Transverse colon (tissue), 4 donors: ENCODE measurements at regions not wholly inside any gene's neighbourhood (a gene's known extent, or its start where the extent isn't known, plus 50 kb on each side); places are given as distances from the start of the nearest gene placed in this dataset.

Source experiments
- DNase-seq: peaks from one replicate; pipeline ENCODE4 v3.0.0-alpha.2; 2019
- H3K27ac ChIP-seq, 4 donors: fragments of 200-600 bp; sonication (generic); 2 replicates each; pipeline ENCODE4 v1.5.1; 2016 to 2018; ENCODE audit warnings: inconsistent platforms in 4 of 4
- H3K27me3 ChIP-seq: fragments of 200-600 bp; sonication (generic); 2 replicates; pipeline ENCODE4 v1.5.1; 2017; ENCODE audit warnings: inconsistent platforms
- H3K36me3 ChIP-seq, 4 donors: fragments of 200-600 bp; sonication (generic); 2 replicates each; pipeline ENCODE4 v1.5.1; 2017 to 2019; ENCODE audit warnings: inconsistent platforms in 4 of 4
- H3K4me1 ChIP-seq, 4 donors: fragments of 200-600 bp; sonication (generic); 2 replicates each; pipeline ENCODE4 v1.5.1; 2017 to 2020; ENCODE audit warnings: inconsistent platforms in 4 of 4
- H3K4me3 ChIP-seq, 4 donors: fragments of 200-600 bp; sonication (generic); 1 replicate in 1 of 4; 2 replicates in 3 of 4; pipeline versions ENCODE4 v1.5.1 to v1.6.1; 2017 to 2019; ENCODE audit warnings: inconsistent platforms in 4 of 4
- H3K9me3 ChIP-seq, 2 donors: fragments of 200-600 bp; sonication (generic); 2 replicates each; pipeline ENCODE4 v1.5.1; 2017 to 2019; ENCODE audit warnings: inconsistent platforms in 2 of 2
- CTCF ChIP-seq, 5 experiments: fragments of 200-600 bp in 3 of 5; fragments of 450-650 bp in 2 of 5; sonication (generic) in 3 of 5; IDR thresholded peaks; 1 replicate in 2 of 5; 2 replicates in 3 of 5; pipeline ENCODE4 v1.5.1; 2016 to 2017; ENCODE audit warnings: antibody characterized with exemption in 5 of 5, inconsistent platforms in 3 of 5, mild to moderate bottlenecking in 2 of 5, moderate library complexity in 1 of 5
- EP300 ChIP-seq: sonication (generic); formaldehyde crosslinking; IDR thresholded peaks from one replicate; pipeline ENCODE4 v1.6.1; 2017; ENCODE audit warnings: antibody characterized with exemption, low read depth
- POLR2A ChIP-seq: fragments of 450-650 bp; IDR thresholded peaks from one replicate; pipeline ENCODE4 v1.6.1; 2016; ENCODE audit warnings: antibody characterized with exemption, mild to moderate bottlenecking, moderate library complexity
- POLR2AphosphoS5 ChIP-seq, 3 donors: sonication (generic); formaldehyde crosslinking; IDR thresholded peaks; one replicate each; pipeline ENCODE4 v1.6.1; 2016; ENCODE audit warnings: antibody characterized with exemption in 3 of 3
- WGBS, 2 donors: methylation state at CpG; one replicate each; pipeline ENCODE4 v1.1.5; 2018; ENCODE audit warnings: low coverage in 1 of 2; 5-methylcytosine and 5-hydroxymethylcytosine counted together
- in situ Hi-C, 4 donors: fragments of 200-750 bp; cut with MboI; loops; one replicate each; pipeline versions ENCODE4 v1.15.0 to v1.15.1; 2017; ENCODE audit warnings: low sequenced_read_pairs in 3 of 4, low pct_ligation_motif_present in 1 of 4, low pct_unique_long_range_greater_than_20kb in 1 of 4
- intact Hi-C: fragments of 100-400 bp; cut with DNase I; formaldehyde crosslinking; loops from one replicate; pipeline ENCODE4 v1.15.1; 2023; ENCODE audit warnings: low total_unique reads
- small RNA-seq, 4 donors: library from RNA; depleted of rRNA; stranded (forward); fragments of <200 nt; gene quantifications; one replicate each; pipeline ENCODE3, GENCODE V24; 2016

GRCh38 chr5:81802625-81803024 is 51.7 kb upstream of the SSBP2 start:
- peaks cover under 1 to 2% of the 10 kb centered on the region in 2 donors for H3K9me3 ChIP-seq
- in situ Hi-C loops, result no loop called here
- no peaks in the 10 kb centered on the region for H3K27me3 ChIP-seq
- WGBS, 2 donors, result 94 to 100% methylated on average over 2 of the region's 2 CpGs
- DNase-seq, result no peak
- no peaks in the 10 kb centered on the region for H3K4me1 ChIP-seq
- H3K27ac ChIP-seq, result no peak overlapping the region
- no peaks in the 10 kb centered on the region for H3K36me3 ChIP-seq
- no peak for TF ChIP-seq POLR2A
- no peak for TF ChIP-seq CTCF (IDR thresholded peaks at IDR 0.05)
- no peak for TF ChIP-seq POLR2AphosphoS5 (IDR thresholded peaks at IDR 0.05)
- no peak for TF ChIP-seq EP300
- H3K4me3 ChIP-seq, result no peak overlapping the region
- intact Hi-C loops, result no loop called here

GRCh38 chr5:81802020-81802419 is 51.1 kb upstream of the SSBP2 start:
- Histone ChIP-seq H3K9me3 (no peaks in the 10 kb centered on the region), H3K27me3 (no peaks in the 10 kb centered on the region), H3K36me3 (no peaks in the 10 kb centered on the region), H3K4me3 (no peak overlapping the region), H3K4me1 (no peaks in the 10 kb centered on the region), H3K27ac (no peak overlapping the region)
- in situ Hi-C loops (no loop called here), intact Hi-C loops (no loop called here)
- no peak for DNase-seq
- 78 to 93% methylated on average over 1 to 2 of the region's 2 CpGs for WGBS, 2 donors
- TF ChIP-seq CTCF (IDR thresholded peaks at IDR 0.05), result no peak
- no peak for TF ChIP-seq POLR2A
- TF ChIP-seq POLR2AphosphoS5 (IDR thresholded peaks at IDR 0.05), result no peak
- TF ChIP-seq EP300, result no peak

GRCh38 chr5:81800797-81801196 is 49.9 kb upstream of the SSBP2 start:
- no peaks in the 10 kb centered on the region for H3K27me3 ChIP-seq
- no peak for DNase-seq
- TF ChIP-seq CTCF (IDR thresholded peaks at IDR 0.05), result no peak
- no peak for TF ChIP-seq POLR2AphosphoS5 (IDR thresholded peaks at IDR 0.05)
- TF ChIP-seq EP300, result no peak
- no peak for TF ChIP-seq POLR2A
- intact Hi-C loops, result no loop called here
- WGBS, 2 donors, result 38 to 50% methylated on average over 1 of the region's 1 CpG
- no peak overlapping the region for H3K27ac ChIP-seq
- H3K36me3 ChIP-seq, result no peaks in the 10 kb centered on the region
- H3K4me3 ChIP-seq, result no peak overlapping the region
- in situ Hi-C loops, result no loop called here
- no peaks in the 10 kb centered on the region for H3K9me3 ChIP-seq
- H3K4me1 ChIP-seq, result no peaks in the 10 kb centered on the region

Small RNA genes in the stretch of these regions (small RNA-seq; reads per million reads assigned to genes)
- 0 reads per million in 4 donors for gene SEM1P1
